NCI-H446 treated with DMSO at 0.1 percent for 48 hours (cell line): ENCODE measurements at regions not wholly inside any gene's neighbourhood (a gene's known extent, or its start where the extent isn't known, plus 50 kb on each side); places are given as distances from the start of the nearest gene placed in this dataset.

Experiments
- DNase-seq: peaks from one replicate; lab custom pipeline; 2025; lab: John Stamatoyannopoulos, UW

DNA sequence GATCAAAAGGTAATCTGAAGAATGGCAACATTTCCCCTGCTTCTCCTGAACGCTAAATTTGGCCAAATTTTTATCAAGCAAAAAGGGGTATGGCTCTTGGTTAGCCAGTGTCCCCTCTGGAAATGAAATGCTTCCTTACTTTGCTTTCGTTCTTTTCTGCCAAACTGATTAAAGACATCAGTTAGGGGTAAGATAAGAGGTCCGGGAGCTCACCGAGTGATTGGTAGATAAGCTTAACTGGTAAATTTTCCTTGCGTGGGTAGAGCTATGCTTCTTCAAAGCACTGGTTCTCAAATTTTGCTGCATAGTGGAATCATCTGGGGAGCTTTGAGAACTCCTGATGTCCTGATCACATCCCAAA, 62.7 kb upstream of the MAPRE2 start:
- DNase-seq, result no peak

DNA sequence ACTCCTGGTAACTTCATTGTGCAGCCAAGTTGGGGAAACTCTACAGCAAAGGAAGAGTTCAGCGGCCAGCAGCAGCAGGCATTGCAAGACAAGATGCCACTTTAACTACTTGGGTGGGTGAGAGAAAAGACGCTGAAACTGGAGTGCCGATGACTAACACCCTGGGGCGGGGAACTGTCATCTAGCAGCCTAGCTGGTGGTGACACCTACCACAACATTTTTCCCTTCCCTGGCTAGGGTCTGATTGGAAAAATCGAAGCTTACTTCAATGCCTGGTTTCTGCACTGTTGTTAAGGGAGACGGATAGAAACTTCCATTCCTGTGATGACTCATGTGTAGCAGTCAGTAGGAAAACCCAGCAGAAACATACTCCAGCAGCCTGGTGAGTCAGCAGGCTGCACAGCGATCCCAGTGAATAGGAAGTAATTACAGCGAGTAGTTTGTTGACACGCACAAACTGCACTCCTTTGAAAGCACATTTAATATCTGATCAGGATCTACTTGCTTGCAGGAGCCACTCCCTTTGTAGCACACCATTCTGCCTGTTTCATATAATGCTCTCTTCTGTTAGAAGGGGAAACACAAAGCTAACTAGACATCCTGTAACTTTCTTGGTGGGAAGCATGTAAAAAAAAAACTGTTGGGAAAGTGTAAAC, 62.1 kb upstream of the MAPRE2 start:
- peak; percentile 78 for DNase-seq

DNA sequence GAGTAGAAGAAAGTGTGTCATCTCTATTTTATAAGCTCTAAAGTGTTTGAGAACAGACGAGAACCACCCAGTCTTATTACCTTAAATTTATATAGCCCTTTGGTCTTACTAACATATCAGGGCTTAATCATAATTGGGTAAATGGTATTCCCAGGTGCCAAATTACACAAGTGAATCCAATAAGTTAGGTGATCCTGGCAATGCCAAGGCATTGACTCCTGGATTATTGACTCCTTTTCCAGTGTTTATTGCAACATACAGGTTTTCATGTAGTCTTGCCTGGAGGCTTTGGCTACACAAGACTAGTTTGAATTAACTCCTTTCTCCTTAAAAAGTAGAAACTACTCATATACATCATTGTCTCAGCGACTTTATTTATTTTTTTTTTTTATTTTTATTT, 59.7 kb upstream of the MAPRE2 start:
- DNase-seq, result no peak

DNA sequence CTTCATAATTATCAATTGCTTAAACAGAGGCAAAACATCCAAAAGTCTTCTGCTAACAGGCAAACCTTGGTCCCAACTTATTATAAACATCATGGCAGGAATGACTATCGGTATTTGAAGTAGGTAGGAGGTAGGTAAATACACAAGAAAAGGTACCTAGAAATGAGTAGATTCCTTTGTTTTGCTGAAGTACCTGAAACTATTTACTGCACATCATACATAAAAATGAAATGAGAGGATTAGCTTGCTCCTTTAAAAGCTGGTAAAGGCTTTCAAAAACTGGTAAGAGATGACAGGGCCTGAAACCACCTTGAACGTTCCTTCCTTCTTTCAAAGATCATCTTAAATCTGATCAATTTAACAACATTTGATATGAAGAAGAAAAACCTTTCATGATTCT, 55.2 kb upstream of the MAPRE2 start:
- DNase-seq, result no peak

DNA sequence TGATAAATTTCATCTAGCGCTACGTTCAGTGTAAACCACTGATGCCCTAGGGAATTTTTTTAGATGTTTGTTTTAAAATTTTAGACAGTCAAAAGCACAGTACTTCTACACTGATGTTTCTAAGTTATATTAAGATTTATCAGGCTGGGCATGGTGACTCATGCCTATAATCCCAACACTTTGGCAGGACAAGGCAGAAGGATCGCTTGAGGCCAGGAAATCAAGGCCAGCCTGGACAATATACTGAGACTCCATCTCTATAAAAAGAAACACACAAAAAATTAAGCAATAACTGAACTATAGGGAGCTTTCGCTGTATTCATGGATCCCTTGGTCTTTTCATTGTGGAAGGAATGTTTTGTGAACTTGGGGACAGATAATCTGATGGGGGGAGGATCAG, 50.6 kb upstream of the MAPRE2 start:
- no peak for DNase-seq

DNA sequence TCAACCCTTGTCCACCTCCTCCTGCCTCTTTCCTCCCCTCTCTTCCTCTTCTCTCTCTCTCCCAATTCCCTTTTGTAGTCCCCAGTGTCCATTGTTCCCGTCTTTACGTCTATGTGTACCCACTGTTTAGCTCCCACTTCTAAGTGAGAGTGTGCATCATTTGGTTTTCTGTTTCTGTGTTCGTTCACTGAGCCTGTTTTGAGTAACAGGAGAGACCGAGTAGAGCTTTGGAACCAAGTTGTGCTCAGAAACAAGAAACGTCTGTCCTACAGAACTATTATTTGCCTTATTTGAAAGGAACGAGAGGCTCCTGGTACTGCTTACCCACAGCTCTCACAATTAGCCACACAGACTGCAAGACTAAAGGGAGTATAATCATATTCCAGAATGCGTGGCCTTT, 50.1 kb upstream of the MAPRE2 start:
- no peak for DNase-seq
